Renal pelvis (tissue), 1 donor: ENCODE measurements at regions not wholly inside any gene's neighbourhood (a gene's known extent, or its start where the extent isn't known, plus 50 kb on each side); places are given as distances from the start of the nearest gene placed in this dataset.
"Not testable (repeated sequence)": the region's sequence is repeated elsewhere in the genome, so short reads cannot be mapped to it uniquely, and the experiment has no call there.

ENCODE experiments used
- DNase-seq: peaks from one replicate; pipeline ENCODE4 v3.0.0-alpha.2; 2013

GRCh38 chr12:33026791-33027190 lies 130.2 kb upstream of the PKP2 start:
- no peak for DNase-seq

GRCh38 chr12:33022724-33023123 lies 126.1 kb upstream of the PKP2 start:
- not testable (repeated sequence) for DNase-seq

DNA sequence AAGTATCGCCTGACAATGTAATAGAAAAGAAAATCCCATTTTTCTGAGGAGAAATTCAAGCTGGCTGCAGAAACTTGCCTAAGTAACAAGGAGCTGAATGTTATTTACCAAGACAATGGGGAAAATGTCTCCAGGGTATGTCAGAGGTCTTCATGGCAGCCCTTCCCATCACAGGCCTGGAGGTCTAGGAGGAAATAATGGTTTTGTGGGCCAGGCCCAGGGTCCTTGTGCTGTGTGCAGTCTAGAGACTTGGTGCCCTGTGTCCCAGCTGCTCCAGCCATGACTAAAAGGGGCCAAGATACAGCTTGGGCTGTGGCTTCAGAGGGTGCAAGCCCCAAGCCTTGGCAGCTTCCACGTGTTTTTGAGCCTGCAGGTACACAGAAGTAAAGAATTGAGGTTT lies 120.5 kb upstream of the PKP2 start:
- DNase-seq, result not testable (repeated sequence)

- DNase-seq, result no peak
These were observed 115.6 kb upstream of the PKP2 start for GRCh38 chr12:33012226-33012625.

DNA sequence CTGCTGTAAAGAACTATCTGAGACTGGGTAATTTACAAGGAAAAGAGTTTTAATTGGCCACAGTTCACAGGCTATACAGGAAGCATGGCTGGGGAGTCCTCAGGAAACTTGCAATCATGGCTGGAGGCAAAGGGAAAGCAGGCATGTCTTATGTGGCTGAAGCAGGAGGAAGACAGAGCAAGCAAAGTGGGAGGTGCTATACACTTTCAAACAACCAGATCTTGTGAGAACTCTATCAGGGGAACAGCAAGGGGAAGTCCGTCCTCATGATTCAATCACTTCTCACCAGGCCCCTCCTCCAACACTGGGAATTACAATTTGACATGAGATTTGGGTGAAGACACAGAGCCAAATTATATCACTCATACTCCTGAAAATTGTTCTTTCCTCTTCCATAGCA lies 109.5 kb upstream of the PKP2 start:
- DNase-seq, result no peak

- no peak for DNase-seq
These were observed 103.4 kb upstream of the PKP2 start for GRCh38 chr12:33000016-33000415.

GRCh38 chr12:32997471-32997870 lies 100.9 kb upstream of the PKP2 start:
- no peak for DNase-seq

- no peak for DNase-seq
These were observed 99.0 kb upstream of the PKP2 start for GRCh38 chr12:32995623-32996022.

DNA sequence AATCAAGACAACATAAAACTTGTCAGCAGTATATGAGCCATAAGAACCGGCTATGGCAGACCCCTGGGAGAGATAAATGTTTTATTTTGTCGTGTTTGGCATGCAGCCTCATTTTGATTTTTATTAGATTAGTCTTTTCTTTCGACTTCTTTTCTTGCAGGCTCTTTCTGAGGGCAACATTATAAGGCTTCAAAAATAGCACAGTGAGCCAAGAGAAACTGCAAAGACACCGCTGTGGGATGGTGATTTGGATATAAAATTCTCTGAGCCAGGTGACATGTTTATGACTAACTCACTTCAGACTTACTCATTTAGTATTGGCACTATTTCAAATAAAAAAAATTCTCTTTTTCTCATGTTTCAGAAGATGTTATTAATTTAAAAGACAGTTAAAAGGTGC lies 96.8 kb upstream of the PKP2 start:
- no peak for DNase-seq

DNA sequence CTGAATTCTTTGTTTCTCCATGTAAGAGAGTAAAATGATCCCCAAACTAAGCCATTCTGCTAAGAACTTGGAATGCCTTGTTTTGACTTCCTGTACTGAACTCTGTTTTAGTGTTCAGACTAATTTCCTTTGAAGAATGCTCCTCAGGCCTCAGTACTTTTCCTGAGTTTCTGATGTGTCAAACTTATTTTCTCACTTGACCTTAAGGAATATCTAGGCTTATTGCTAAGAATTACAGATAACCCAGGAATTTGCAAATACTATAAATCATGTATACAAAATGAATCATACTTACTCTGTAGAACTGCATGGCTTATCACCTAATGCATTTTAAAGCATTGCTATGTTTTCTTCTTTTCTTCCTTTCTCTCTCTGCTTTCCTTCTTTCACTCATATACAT lies 93.1 kb upstream of the PKP2 start:
- DNase-seq, result no peak

GRCh38 chr12:32988982-32989381 lies 92.4 kb upstream of the PKP2 start:
- peak; percentile 10 for DNase-seq

DNA sequence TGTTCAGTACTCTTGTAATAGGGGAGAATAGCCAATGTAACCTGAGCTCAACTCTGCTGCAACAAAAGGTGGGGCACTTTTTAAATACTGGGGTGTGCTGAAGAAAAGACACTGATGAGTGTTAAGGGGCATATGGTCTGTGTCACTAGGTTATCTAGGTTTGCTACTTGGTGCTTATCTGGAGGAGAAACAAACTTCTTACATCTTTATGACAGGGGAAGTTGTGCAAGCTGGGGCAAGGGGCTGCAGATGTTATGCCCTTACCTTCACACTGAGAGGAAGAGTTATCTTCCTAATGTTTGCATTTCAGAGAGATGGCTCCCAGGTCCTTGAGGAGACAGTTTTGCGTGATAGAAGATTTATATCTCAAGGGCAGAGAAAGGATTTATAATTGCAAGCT lies 90.9 kb upstream of the PKP2 start:
- no peak for DNase-seq

GRCh38 chr12:32983968-32984367 lies 87.4 kb upstream of the PKP2 start:
- no peak for DNase-seq

DNA sequence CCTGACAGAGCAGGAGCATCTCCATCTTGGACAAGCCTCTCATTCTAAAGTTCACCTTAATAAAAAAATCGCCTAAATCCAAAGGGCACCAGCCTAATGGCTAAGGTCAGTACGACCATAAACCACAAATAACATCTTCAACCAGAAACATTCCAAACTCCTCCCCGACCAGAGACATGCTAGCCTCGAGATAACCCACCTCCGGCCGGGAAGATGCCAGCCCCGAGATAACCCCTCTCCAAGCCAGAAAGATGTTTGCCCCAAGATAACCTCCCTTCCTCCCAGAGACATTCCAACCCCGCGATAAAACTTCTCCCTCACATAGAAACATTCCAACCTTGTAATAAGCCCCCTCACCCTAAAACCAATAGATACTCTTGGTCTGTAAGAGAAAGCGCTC lies 86.8 kb upstream of the PKP2 start:
- DNase-seq, result no peak

- no peak for DNase-seq
These were observed 84.6 kb upstream of the PKP2 start for GRCh38 chr12:32981139-32981538.

DNA sequence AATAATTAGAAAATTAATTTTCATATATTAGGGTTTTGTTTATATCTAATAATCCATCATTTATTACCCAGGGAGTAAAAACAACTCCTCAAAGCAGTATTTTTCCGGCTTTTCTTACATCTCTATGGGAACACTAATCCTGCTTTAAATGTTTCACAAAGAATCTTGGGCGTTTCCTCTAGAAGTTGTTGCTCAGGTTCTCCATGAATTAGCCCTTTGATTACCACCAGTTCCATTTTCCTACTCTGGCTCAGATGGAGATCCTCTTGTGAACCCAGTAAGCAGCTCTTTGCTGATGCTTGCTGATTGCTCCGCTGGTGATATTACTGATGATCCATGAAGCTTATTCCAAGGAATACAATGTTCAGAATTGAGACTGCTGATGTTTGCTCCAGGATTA lies 78.5 kb upstream of the PKP2 start:
- DNase-seq, result no peak

- DNase-seq, result no peak
These were observed 74.0 kb upstream of the PKP2 start for GRCh38 chr12:32970465-32971110.

DNA sequence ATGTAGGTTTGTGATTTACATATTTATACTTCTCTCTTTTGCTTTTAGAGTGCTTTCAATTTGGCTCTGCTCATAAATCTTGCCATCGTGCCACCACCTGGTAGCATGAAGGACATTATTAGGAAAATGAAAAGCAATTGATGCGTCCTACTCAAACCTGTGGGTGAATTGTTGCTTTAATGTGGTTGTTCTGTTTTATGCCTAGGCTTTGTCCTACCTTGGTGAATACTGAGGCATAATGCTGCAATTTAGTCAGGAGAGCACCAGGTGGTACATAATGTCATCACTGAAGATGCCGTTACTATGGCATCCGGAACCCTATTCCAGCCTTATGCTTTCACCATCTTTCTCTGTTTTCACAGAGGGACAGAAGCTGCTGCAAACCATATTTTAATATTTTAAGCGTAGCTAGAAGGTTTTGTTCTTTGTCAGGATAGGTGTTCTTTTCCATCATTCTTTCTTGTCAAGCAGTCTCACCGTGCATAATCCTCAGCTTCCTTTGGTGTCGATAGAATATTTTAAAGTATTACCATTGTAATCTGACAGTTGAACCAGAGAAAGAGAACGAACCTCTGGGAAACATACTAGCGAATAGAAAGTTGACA lies 68.5 kb upstream of the PKP2 start:
- DNase-seq, result no peak

- not testable (repeated sequence) for DNase-seq
These were observed 59.8 kb upstream of the PKP2 start for GRCh38 chr12:32956418-32956817.

DNA sequence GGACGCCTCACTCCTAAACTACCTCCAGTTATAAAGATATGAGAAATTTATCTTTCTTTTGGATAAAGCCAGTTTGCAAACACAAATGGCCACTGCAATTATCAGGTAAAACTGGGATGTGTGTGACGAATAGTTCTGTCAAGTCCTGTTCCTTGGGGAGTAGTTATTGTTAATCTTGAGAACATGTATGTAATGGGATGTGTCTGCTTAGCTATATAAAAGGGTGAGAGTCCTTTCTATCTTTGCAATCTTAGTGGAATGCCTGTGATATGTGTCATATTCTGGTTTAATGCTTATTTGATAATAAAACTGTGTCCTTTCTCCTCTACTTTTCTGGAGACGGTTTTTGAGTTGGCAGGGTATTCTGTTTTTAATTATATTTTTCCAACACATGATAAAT lies 56.1 kb upstream of the PKP2 start:
- no peak for DNase-seq

GRCh38 chr12:32949815-32950214 lies 53.2 kb upstream of the PKP2 start:
- DNase-seq, result no peak

GRCh38 chr12:32947206-32948067 lies 50.9 kb upstream of the PKP2 start:
- DNase-seq, result peak; percentile 49

- DNase-seq, result no peak
These were observed 50.0 kb upstream of the PKP2 start for GRCh38 chr12:32946504-32947131.
